ENCODE measurements at regions not wholly inside any gene's neighbourhood (a gene's known extent, or its start where the extent isn't known, plus 50 kb on each side); places are given as distances from the start of the nearest gene placed in this dataset.

DNA sequence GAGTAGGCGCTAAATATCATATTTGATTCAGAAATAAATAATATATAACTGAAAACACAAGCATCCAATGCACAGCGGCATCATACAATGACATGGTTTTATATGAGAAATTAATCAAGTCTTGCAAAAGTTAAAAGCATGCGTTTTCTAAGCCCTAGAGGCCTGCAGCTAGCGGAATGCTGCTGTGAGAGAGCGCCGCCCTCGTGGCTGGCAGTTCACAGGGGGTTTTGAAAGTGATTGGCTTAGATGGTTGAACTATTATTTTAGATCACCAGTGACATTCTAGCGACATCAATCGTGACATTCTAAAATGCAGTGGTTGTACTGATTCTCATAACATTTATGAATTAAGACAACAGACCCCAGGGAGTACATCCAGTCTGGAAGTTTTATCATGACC, 235.2 kb upstream of the MGMT start:
- TF ChIP-seq, protein P1, sequence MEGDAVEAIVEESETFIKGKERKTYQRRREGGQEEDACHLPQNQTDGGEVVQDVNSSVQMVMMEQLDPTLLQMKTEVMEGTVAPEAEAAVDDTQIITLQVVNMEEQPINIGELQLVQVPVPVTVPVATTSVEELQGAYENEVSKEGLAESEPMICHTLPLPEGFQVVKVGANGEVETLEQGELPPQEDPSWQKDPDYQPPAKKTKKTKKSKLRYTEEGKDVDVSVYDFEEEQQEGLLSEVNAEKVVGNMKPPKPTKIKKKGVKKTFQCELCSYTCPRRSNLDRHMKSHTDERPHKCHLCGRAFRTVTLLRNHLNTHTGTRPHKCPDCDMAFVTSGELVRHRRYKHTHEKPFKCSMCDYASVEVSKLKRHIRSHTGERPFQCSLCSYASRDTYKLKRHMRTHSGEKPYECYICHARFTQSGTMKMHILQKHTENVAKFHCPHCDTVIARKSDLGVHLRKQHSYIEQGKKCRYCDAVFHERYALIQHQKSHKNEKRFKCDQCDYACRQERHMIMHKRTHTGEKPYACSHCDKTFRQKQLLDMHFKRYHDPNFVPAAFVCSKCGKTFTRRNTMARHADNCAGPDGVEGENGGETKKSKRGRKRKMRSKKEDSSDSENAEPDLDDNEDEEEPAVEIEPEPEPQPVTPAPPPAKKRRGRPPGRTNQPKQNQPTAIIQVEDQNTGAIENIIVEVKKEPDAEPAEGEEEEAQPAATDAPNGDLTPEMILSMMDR (IDR thresholded peaks at IDR 0.05) = no peak
- no peak for TF ChIP-seq POLR2A (IDR thresholded peaks at IDR 0.05)
